Esophagus squamous epithelium (tissue), 4 donors: ENCODE measurements at regions not wholly inside any gene's neighbourhood (a gene's known extent, or its start where the extent isn't known, plus 50 kb on each side); places are given as distances from the start of the nearest gene placed in this dataset.
"Not testable (repeated sequence)": the region's sequence is repeated elsewhere in the genome, so short reads cannot be mapped to it uniquely, and the experiment has no call there.

Source experiments
- POLR2A ChIP-seq, 4 donors: fragments of 450-650 bp; IDR thresholded peaks; one replicate each; pipeline ENCODE4 v1.6.1; 2017; ENCODE audit warnings: antibody characterized with exemption in 4 of 4, mild to moderate bottlenecking in 4 of 4, moderate library complexity in 3 of 4
- TF ChIP-seq, protein P1 (sequence below), 6 experiments: fragments of 450-650 bp in 4 of 6; fragments of 200-600 bp in 2 of 6; sonication (generic) in 2 of 6; IDR thresholded peaks; one replicate each; pipeline ENCODE4 v1.5.1; 2016 to 2019; ENCODE audit warnings: antibody characterized with exemption in 6 of 6, mild to moderate bottlenecking in 4 of 6, moderate library complexity in 4 of 6

DNA sequence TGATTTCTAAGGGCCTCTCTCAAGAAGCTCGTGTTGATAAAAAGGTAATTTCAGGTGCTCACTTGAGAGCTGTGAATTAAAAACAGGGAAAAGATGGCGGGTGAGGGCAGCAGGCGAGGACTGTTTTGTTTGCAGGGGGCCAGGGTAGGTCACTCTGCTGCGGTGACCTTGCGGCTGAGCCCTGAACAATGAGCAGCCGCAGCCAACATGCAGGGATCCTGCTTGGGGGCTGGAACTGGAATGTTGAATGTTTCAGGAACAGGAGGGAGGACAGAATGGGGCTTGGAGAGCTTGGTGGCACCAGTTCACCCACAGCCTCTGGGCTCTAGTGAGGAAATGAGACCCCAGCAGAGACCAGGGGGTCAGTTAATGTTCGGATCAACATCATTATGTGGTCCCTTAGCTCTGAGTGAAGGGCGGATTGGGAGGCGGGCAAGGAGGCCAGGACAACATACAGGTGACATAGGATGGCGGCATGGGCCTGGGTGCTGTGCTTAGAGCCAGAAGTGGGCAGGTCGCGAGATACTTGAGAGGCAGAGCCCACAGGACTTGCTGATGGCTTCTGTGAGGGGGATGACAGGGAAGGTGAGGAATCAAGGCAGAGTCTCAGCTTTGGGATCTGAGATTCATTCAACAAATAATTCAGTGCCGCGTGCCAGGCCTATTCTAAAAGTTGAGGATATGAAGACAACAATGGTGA is 94.9 kb downstream of the CRLF3 start:
- TF ChIP-seq, protein P1, sequence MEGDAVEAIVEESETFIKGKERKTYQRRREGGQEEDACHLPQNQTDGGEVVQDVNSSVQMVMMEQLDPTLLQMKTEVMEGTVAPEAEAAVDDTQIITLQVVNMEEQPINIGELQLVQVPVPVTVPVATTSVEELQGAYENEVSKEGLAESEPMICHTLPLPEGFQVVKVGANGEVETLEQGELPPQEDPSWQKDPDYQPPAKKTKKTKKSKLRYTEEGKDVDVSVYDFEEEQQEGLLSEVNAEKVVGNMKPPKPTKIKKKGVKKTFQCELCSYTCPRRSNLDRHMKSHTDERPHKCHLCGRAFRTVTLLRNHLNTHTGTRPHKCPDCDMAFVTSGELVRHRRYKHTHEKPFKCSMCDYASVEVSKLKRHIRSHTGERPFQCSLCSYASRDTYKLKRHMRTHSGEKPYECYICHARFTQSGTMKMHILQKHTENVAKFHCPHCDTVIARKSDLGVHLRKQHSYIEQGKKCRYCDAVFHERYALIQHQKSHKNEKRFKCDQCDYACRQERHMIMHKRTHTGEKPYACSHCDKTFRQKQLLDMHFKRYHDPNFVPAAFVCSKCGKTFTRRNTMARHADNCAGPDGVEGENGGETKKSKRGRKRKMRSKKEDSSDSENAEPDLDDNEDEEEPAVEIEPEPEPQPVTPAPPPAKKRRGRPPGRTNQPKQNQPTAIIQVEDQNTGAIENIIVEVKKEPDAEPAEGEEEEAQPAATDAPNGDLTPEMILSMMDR (IDR thresholded peaks at IDR 0.05), result not testable (repeated sequence)
- not testable (repeated sequence) for TF ChIP-seq POLR2A (IDR thresholded peaks at IDR 0.05)
